ENCODE measurements at regions not wholly inside any gene's neighbourhood (a gene's known extent, or its start where the extent isn't known, plus 50 kb on each side); places are given as distances from the start of the nearest gene placed in this dataset.
A peak's percentile ranks its signal among the peaks of the same experiment; 100 is the strongest.
"Not testable (repeated sequence)": the region's sequence is repeated elsewhere in the genome, so short reads cannot be mapped to it uniquely, and the experiment has no call there.

GRCh38 chrX:63169416-63169815, 181.7 kb downstream of the SPIN4 start:
- H3K27me3 Mint-ChIP-seq; H3K27ac Mint-ChIP-seq; DNase-seq (ENCODE audit: low spot score, unreplicated experiment); H3K4me1 Mint-ChIP-seq (ENCODE audit: low read depth); H3K36me3 Mint-ChIP-seq (ENCODE audit: insufficient read depth); H3K4me3 Mint-ChIP-seq (ENCODE audit: low read depth); H3K9me3 Mint-ChIP-seq (ENCODE audit: low read depth): not testable (repeated sequence)

DNA sequence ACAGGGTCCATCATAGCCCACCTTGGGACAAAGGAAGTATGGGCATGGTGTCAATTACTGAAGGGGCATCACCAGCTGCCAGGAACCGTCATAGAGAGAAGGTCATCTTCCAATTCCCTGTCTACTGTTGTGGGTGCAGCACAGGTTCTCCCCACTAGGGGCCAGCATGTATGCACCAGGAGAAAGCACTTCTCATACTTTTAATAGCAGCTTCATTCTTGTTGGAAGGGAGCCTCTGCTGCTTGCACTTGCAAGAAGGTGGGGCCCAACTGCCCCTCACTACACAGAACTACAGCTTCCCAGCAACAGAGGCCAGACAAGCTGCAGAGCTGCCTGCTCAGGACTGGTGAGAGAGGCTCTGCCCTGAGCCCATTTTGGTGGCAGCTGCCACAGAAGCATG, 182.2 kb downstream of the SPIN4 start:
- H3K4me1 Mint-ChIP-seq (ENCODE audit: low read depth); H3K27me3 Mint-ChIP-seq; H3K9me3 Mint-ChIP-seq (ENCODE audit: low read depth); H3K27ac Mint-ChIP-seq; DNase-seq (ENCODE audit: low spot score, unreplicated experiment); H3K36me3 Mint-ChIP-seq (ENCODE audit: insufficient read depth); H3K4me3 Mint-ChIP-seq (ENCODE audit: low read depth): not testable (repeated sequence)

DNA sequence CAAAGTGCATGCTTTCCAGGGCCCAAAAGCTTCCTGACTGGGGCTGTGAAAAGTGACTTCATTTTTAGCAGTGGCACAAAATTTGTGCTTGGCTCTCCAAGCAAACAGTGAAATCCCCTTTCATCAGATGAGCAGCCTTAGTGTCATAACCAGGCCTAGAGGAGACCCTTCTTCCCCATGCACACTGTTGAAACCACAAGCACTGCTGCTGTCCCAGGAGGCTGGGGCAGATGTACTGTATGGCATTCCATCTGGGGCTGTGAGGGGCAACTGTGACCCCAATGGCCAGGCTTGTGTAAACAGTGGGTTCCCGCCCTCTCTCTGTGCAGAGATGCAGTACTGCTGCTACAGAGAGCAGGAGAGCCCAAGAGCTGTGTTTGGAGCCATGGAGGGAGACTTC, 184.1 kb downstream of the SPIN4 start:
- not testable (repeated sequence) for H3K4me3 Mint-ChIP-seq (ENCODE audit: low read depth); H3K9me3 Mint-ChIP-seq (ENCODE audit: low read depth); H3K36me3 Mint-ChIP-seq (ENCODE audit: insufficient read depth); H3K4me1 Mint-ChIP-seq (ENCODE audit: low read depth); DNase-seq (ENCODE audit: low spot score, unreplicated experiment); H3K27ac Mint-ChIP-seq; H3K27me3 Mint-ChIP-seq

DNA sequence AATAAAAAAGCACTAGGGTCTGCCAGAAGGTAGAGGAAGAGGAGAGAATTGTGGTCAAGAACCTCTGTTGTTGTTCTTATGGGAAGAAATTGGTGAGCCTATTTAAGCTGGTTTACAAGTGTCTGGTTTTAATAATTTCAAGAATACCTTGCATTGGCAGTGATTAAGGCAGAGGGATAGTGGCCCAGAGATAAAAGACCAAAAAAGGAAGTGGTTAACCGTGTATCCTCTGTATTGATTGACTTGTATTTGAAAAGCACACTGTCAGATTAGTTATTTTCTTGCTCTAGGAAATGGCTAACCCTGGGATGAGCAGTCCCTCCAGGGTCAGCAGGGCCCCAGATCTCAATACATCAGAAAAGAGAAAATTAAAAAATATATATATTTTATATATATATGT, 190.1 kb downstream of the SPIN4 start:
- not testable (repeated sequence) for H3K27ac Mint-ChIP-seq; DNase-seq (ENCODE audit: low spot score, unreplicated experiment); H3K9me3 Mint-ChIP-seq (ENCODE audit: low read depth); H3K4me3 Mint-ChIP-seq (ENCODE audit: low read depth); H3K4me1 Mint-ChIP-seq (ENCODE audit: low read depth); H3K27me3 Mint-ChIP-seq; H3K36me3 Mint-ChIP-seq (ENCODE audit: insufficient read depth)

DNA sequence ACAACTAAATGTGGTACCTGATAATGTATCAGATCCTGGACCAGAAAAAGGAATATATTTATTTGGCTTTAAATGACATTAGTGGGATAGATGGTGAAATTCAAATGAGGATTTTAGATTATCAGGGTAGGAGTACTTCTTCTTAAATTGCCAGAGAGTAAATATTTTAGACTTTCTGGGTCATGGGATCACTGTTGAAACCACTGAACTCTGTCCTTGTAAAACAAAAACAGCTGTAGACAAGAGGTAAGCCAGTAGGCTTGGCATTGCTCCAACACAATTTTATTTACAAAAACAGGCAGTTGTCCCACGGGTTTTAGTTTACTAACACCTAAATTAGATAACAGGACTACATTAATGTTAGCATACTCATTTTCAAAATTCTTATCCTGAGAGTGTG, 190.8 kb downstream of the SPIN4 start:
- not testable (repeated sequence) for H3K4me3 Mint-ChIP-seq (ENCODE audit: low read depth); DNase-seq (ENCODE audit: low spot score, unreplicated experiment); H3K9me3 Mint-ChIP-seq (ENCODE audit: low read depth)

GRCh38 chrX:63145526-63145925, 205.6 kb downstream of the SPIN4 start:
- H3K36me3 Mint-ChIP-seq (ENCODE audit: insufficient read depth); DNase-seq (ENCODE audit: low spot score, unreplicated experiment); H3K27me3 Mint-ChIP-seq; H3K9me3 Mint-ChIP-seq (ENCODE audit: low read depth); H3K4me1 Mint-ChIP-seq (ENCODE audit: low read depth); H3K4me3 Mint-ChIP-seq (ENCODE audit: low read depth); H3K27ac Mint-ChIP-seq: not testable (repeated sequence)

More for the DNA sequence above, 190.8 kb downstream of the SPIN4 start:
- not testable (repeated sequence) for H3K27me3 Mint-ChIP-seq; H3K36me3 Mint-ChIP-seq (ENCODE audit: insufficient read depth); H3K27ac Mint-ChIP-seq; H3K4me1 Mint-ChIP-seq (ENCODE audit: low read depth)

DNA sequence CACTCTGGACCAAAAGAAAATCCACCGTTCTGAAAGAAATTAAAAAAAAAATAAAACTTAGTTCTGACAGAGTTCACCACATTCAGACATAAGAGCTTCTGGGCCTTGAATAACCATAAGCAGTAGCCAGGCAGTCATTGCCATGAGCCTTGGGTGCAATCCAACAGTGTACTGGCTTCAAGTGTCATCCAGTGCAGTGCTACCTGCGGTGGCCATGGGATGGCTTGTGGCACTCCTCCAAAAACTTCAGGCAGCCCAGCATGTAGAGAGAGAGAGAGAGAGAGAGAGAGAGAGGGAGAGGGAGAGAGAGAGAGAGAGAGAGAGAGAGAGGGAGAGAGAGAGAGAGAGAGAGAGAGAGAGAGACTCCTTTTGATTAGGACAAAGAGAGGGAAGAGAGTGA, 208.5 kb downstream of the SPIN4 start:
- not testable (repeated sequence) for H3K4me3 Mint-ChIP-seq (ENCODE audit: low read depth); H3K9me3 Mint-ChIP-seq (ENCODE audit: low read depth); H3K4me1 Mint-ChIP-seq (ENCODE audit: low read depth); H3K27ac Mint-ChIP-seq; H3K36me3 Mint-ChIP-seq (ENCODE audit: insufficient read depth); H3K27me3 Mint-ChIP-seq; DNase-seq (ENCODE audit: low spot score, unreplicated experiment)

- H3K4me1 Mint-ChIP-seq (ENCODE audit: low read depth); DNase-seq (ENCODE audit: low spot score, unreplicated experiment); H3K27me3 Mint-ChIP-seq; H3K9me3 Mint-ChIP-seq (ENCODE audit: low read depth); H3K27ac Mint-ChIP-seq; H3K4me3 Mint-ChIP-seq (ENCODE audit: low read depth); H3K36me3 Mint-ChIP-seq (ENCODE audit: insufficient read depth): not testable (repeated sequence)
These were observed 215.3 kb downstream of the SPIN4 start for GRCh38 chrX:63135859-63136258.

DNA sequence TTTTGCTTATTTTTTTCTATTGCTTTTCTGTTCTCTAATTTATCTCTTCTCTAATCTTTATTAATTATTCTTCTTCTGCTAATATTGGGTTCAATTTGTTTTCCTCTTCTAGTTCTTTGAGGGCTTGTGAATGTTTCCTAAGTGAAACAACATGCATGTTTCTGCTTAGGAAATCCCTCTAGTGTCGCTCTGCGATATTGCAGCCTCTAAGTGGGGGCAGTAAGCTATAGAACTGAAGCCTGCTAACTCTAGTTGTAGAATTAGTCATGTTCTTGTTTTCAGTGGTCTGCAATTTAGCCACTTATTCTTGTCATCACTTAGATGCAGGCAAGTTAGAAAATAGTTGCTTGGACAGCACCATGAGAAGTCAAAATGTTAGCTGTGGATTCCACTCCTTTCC, 222.6 kb downstream of the SPIN4 start:
- no peak for DNase-seq (ENCODE audit: low spot score, unreplicated experiment)
- TF ChIP-seq CTCF (IDR thresholded peaks at IDR 0.05; ENCODE audit: unreplicated experiment) = peak; percentile 14
- Mint-ChIP-seq H3K27ac (no peak overlapping the region), H3K4me3 (ENCODE audit: low read depth) (no peak overlapping the region), H3K9me3 (ENCODE audit: low read depth) (peaks cover 40% of the 10 kb centered on the region), H3K27me3 (no peaks in the 10 kb centered on the region), H3K4me1 (ENCODE audit: low read depth) (no peaks in the 10 kb centered on the region), H3K36me3 (ENCODE audit: insufficient read depth) (no peaks in the 10 kb centered on the region)

DNA sequence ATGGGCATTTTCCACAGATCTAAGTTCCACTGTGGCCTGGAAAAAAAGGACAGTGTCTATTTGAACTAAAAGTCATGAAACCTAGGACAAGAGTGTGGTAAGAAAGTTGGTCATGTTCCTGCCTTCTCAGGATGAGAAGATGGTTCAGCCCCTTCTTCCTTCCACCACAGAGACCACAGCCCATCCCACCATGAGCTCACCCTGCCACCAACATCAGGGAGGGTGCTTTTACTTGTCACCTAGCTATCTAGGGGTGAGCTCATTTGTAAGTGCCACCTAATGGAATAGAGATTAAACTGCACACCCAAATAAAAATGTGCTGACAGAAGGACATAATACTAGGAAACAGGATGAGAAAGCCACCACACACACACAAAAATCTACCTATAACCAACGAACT, 235.9 kb downstream of the SPIN4 start:
- no peak for DNase-seq (ENCODE audit: low spot score, unreplicated experiment)
- Mint-ChIP-seq H3K27me3 (no peaks in the 10 kb centered on the region), H3K4me1 (ENCODE audit: low read depth) (no peaks in the 10 kb centered on the region), H3K4me3 (ENCODE audit: low read depth) (no peak overlapping the region), H3K27ac (no peak overlapping the region), H3K9me3 (ENCODE audit: low read depth) (peaks cover 73% of the 10 kb centered on the region), H3K36me3 (ENCODE audit: insufficient read depth) (peaks cover 1% of the 10 kb centered on the region)
- no peak for TF ChIP-seq CTCF (IDR thresholded peaks at IDR 0.05; ENCODE audit: unreplicated experiment)
